H9 (cell line): ENCODE measurements at regions not wholly inside any gene's neighbourhood (a gene's known extent, or its start where the extent isn't known, plus 50 kb on each side); places are given as distances from the start of the nearest gene placed in this dataset.
A peak's percentile ranks its signal among the peaks of the same experiment; 100 is the strongest.

Experiments used
- DNase-seq: peaks from one replicate; pipeline ENCODE4 v3.0.0-alpha.2; 2017
- H2AFZ ChIP-seq: one replicate; pipeline ENCODE4 v1.6.1; 2013; ENCODE audit warnings: mild to moderate bottlenecking, low read length, control low read depth, moderate library complexity
- H2AK5ac ChIP-seq: 2 replicates; pipeline ENCODE4 v1.6.1; 2013; ENCODE audit warnings: low read length, control low read depth, mixed read lengths; ENCODE audit not compliant: insufficient read length
- H2BK120ac ChIP-seq: one replicate; pipeline ENCODE4 v1.6.1; 2013; ENCODE audit warnings: low read depth, mild to moderate bottlenecking, low read length, control low read depth, inconsistent platforms; ENCODE audit not compliant: poor library complexity, severe bottlenecking
- H2BK12ac ChIP-seq: 2 replicates; pipeline ENCODE4 v1.6.1; 2013; ENCODE audit warnings: low read length, control low read depth, mixed read lengths, low read depth; ENCODE audit not compliant: insufficient read length
- H2BK15ac ChIP-seq: 2 replicates; pipeline ENCODE4 v1.6.1; 2013; ENCODE audit warnings: low read depth, low read length, control low read depth
- H2BK20ac ChIP-seq: one replicate; pipeline ENCODE4 v1.6.1; 2013; ENCODE audit warnings: low read depth, mild to moderate bottlenecking, low read length, control low read depth, inconsistent platforms; ENCODE audit not compliant: poor library complexity, severe bottlenecking
- H2BK5ac ChIP-seq: 2 replicates; pipeline ENCODE4 v1.6.1; 2013; ENCODE audit warnings: low read length, control low read depth, mixed read lengths; ENCODE audit not compliant: insufficient read length
- H3K14ac ChIP-seq: 2 replicates; pipeline ENCODE4 v1.6.1; 2013; ENCODE audit warnings: low read length, control low read depth; ENCODE audit not compliant: insufficient read depth
- H3K18ac ChIP-seq: 2 replicates; pipeline ENCODE4 v1.6.1; 2013; ENCODE audit warnings: low read depth, mild to moderate bottlenecking, mixed read lengths, low read length, control low read depth; ENCODE audit not compliant: insufficient read length
- H3K23ac ChIP-seq: 2 replicates; pipeline ENCODE4 v1.6.1; 2013; ENCODE audit warnings: low read length, control low read depth, mixed read lengths, low read depth; ENCODE audit not compliant: insufficient read length
- H3K23me2 ChIP-seq: 2 replicates; pipeline ENCODE4 v1.6.1; 2013; ENCODE audit warnings: low read depth, mild to moderate bottlenecking, mixed read lengths, low read length, control low read depth; ENCODE audit not compliant: insufficient read length, poor library complexity, severe bottlenecking
- H3K27ac ChIP-seq: 2 replicates; pipeline ENCODE4 v1.5.1; 2013; ENCODE audit warnings: low read length, control low read depth, mixed read lengths, low read depth; ENCODE audit not compliant: insufficient read length
- H3K27me3 ChIP-seq: 2 replicates; pipeline ENCODE4 v1.6.1; 2013; ENCODE audit warnings: low read length, control low read depth, inconsistent platforms; ENCODE audit not compliant: insufficient read depth
- H3K4ac ChIP-seq: 2 replicates; pipeline ENCODE4 v1.6.1; 2013; ENCODE audit warnings: low read depth, mild to moderate bottlenecking, control low read depth, inconsistent platforms, low read length, moderate library complexity
- H3K4me1 ChIP-seq: 2 replicates; pipeline ENCODE4 v1.6.1; 2013; ENCODE audit warnings: low read length, control low read depth, inconsistent platforms; ENCODE audit not compliant: insufficient read depth
- H3K4me2 ChIP-seq: 2 replicates; pipeline ENCODE4 v1.6.1; 2013; ENCODE audit warnings: low read length, control low read depth, mixed read lengths; ENCODE audit not compliant: insufficient read length, insufficient read depth
- H3K56ac ChIP-seq: 2 replicates; pipeline ENCODE4 v1.6.1; 2013; ENCODE audit warnings: low read depth, mild to moderate bottlenecking, mixed read lengths, low read length, control low read depth; ENCODE audit not compliant: insufficient read length
- H3K79me1 ChIP-seq: 2 replicates; pipeline ENCODE4 v1.6.1; 2013; ENCODE audit warnings: low read depth, mild to moderate bottlenecking, moderate library complexity, low read length, control low read depth, inconsistent platforms; ENCODE audit not compliant: insufficient read depth, poor library complexity, severe bottlenecking
- H3K79me2 ChIP-seq: 2 replicates; pipeline ENCODE4 v1.6.1; 2013; ENCODE audit warnings: low read length, control low read depth, inconsistent platforms; ENCODE audit not compliant: insufficient read depth
- H3K9ac ChIP-seq: 2 replicates; pipeline ENCODE4 v1.6.1; 2013; ENCODE audit warnings: low read length, control low read depth, mixed read lengths; ENCODE audit not compliant: insufficient read length; ENCODE audit errors: extremely low read depth
- H3K9me3 ChIP-seq: one replicate; pipeline ENCODE4 v1.6.1; 2013; ENCODE audit warnings: low read depth, low read length, inconsistent platforms; ENCODE audit not compliant: control insufficient read depth
- H3T11ph ChIP-seq: one replicate; pipeline ENCODE4 v1.6.1; 2013; ENCODE audit warnings: mild to moderate bottlenecking, low read length, control low read depth, inconsistent platforms
- H4K20me1 ChIP-seq: one replicate; pipeline ENCODE4 v1.6.1; 2013; ENCODE audit not compliant: control insufficient read depth, insufficient read length, insufficient read depth
- H4K5ac ChIP-seq: 2 replicates; pipeline ENCODE4 v1.6.1; 2013; ENCODE audit warnings: low read depth, mild to moderate bottlenecking, mixed read lengths, low read length, control low read depth; ENCODE audit not compliant: insufficient read length
- H4K8ac ChIP-seq: replicated peaks from 2 replicates; pipeline ENCODE4 v1.6.1; 2013; ENCODE audit warnings: low read length, control low read depth, mixed read lengths, low read depth; ENCODE audit not compliant: insufficient read length
- H4K91ac ChIP-seq: 2 replicates; pipeline ENCODE4 v1.6.1; 2013; ENCODE audit warnings: low read depth, mild to moderate bottlenecking, moderate library complexity, mixed read lengths, low read length, control low read depth; ENCODE audit not compliant: insufficient read length
- H3K27ac Mint-ChIP-seq, 3 experiments: 2 replicates in 2 of 3; 3 replicates in 1 of 3; pipeline ENCODE4 v1.8.0; 2020 to 2021; ENCODE audit warnings: mixed read lengths in 3 of 3, mild to moderate bottlenecking in 1 of 3, moderate library complexity in 1 of 3
- H3K27me3 Mint-ChIP-seq: 2 replicates; pipeline ENCODE4 v1.8.0; 2021; ENCODE audit warnings: low read depth, mild to moderate bottlenecking, moderate library complexity, mixed read lengths
- H3K36me3 Mint-ChIP-seq, 3 experiments: 2 replicates in 2 of 3; 3 replicates in 1 of 3; pipeline ENCODE4 v1.8.0; 2020 to 2021; ENCODE audit warnings: low read depth in 3 of 3, mixed read lengths in 3 of 3; ENCODE audit not compliant: insufficient read depth in 1 of 3
- H3K4me1 Mint-ChIP-seq, 2 experiments: 2 replicates each; pipeline ENCODE4 v1.8.0; 2020; ENCODE audit warnings: mixed read lengths in 2 of 2
- H3K4me3 Mint-ChIP-seq, 2 experiments: 2 replicates in 1 of 2; 3 replicates in 1 of 2; pipeline ENCODE4 v1.8.0; 2020 to 2021; ENCODE audit warnings: mild to moderate bottlenecking in 2 of 2, mixed read lengths in 2 of 2, moderate library complexity in 1 of 2
- H3K9me3 Mint-ChIP-seq, 2 experiments: 2 replicates in 1 of 2; 3 replicates in 1 of 2; pipeline ENCODE4 v1.8.0; 2020; ENCODE audit warnings: mild to moderate bottlenecking in 2 of 2, mixed read lengths in 2 of 2, moderate library complexity in 1 of 2
- CTCF ChIP-seq: fragments of 200-600 bp; sonication (generic); conservative IDR thresholded peaks from 3 replicates; pipeline ENCODE4 v1.8.0; 2021; ENCODE audit warnings: antibody characterized with exemption, mild to moderate bottlenecking
- WGBS: extraction: QIAGEN DNeasy Blood & Tissue Kit; methylation state at CpG from one replicate; pipeline ENCODE4 v1.1.7; 2013; ENCODE audit warnings: missing lambda C conversion rate, low lambda C conversion rate, mixed read lengths; ENCODE audit not compliant: insufficient read length; ENCODE audit errors: extremely low coverage; 5-methylcytosine and 5-hydroxymethylcytosine counted together

DNA sequence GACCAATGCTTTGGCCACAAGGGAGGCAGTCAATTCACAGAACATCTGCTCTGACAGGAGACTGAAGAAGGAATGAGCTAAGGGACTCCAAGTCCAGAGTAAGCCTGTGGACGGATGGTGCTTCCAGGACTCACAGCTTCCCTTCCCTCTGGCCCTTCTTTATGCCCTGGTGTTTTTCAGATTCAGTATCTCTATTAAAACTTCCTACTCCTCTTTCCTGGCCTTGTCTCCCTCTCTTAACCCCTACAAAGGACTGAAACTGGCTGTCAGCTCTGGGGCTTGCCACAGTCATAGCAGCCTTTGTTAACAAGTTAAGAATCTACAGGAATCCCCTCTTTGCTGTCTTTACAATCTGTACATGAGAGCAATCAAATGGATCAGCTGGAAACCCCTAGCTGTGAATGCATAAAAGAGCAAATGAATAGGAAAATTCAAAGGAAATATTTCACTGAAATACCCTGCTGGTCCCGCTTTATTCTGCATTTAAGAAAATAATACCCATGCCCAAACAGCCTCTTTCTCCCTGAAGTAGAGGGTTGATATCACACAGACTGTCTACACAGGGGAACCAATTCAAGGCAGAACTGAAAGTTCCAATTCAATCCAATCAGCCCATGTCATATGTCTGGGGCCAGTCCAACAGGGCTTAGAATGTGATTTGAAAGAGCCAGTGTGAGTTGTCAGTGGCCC lies 192.3 kb downstream of the MZT1 start:
- Mint-ChIP-seq H3K36me3 (no peaks in the 10 kb centered on the region; a peak in 2 of 7 replicates), H3K4me3 (no peak overlapping the region), H3K4me1 (peaks cover 15 to 20% of the 10 kb centered on the region in 2 experiments), H3K27ac (0 out of 7 replicates have a peak overlapping the region, but pooled peaks of 1 of the 3 experiments have one; percentile 79), H3K27me3 (peaks cover 16% of the 10 kb centered on the region), H3K9me3 (no peaks in the 10 kb centered on the region; a peak in 1 of 5 replicates)
- Histone ChIP-seq H4K5ac (no peak overlapping the region), H2BK20ac (no peak overlapping the region), H2BK120ac (no peak overlapping the region), H3K23me2 (no peaks in the 10 kb centered on the region), H4K20me1 (no peaks in the 10 kb centered on the region), H2AFZ (no peak overlapping the region), H3K4me2 (no peak overlapping the region), H3K79me2 (no peaks in the 10 kb centered on the region), H2AK5ac (no peak overlapping the region), H3K27me3 (no peaks in the 10 kb centered on the region), H4K91ac (no peak overlapping the region), H2BK5ac (no peak overlapping the region), H3K9me3 (no peaks in the 10 kb centered on the region), H3K14ac (no peak overlapping the region), H3K23ac (no peak overlapping the region), H3T11ph (no peak overlapping the region), H2BK15ac (no peak overlapping the region), H3K4me1 (no peaks in the 10 kb centered on the region), H3K4ac (no peak overlapping the region), H4K8ac (no peak overlapping the region), H3K27ac (no peak overlapping the region), H3K18ac (no peak overlapping the region), H2BK12ac (no peak overlapping the region), H3K56ac (no peak overlapping the region), H3K9ac (no peak overlapping the region), H3K79me1 (no peaks in the 10 kb centered on the region)
- WGBS: no CpG with 5 or more reads among the region's 2 CpGs
- no peak for TF ChIP-seq CTCF
- DNase-seq: no peak
